MM.1S (cell line): ENCODE measurements at regions not wholly inside any gene's neighbourhood (a gene's known extent, or its start where the extent isn't known, plus 50 kb on each side); places are given as distances from the start of the nearest gene placed in this dataset.

Source experiments
- DNase-seq: peaks from one replicate; pipeline ENCODE4 v3.0.0-alpha.2; 2015
- H2AFZ ChIP-seq: fragments of 300-600 bp; sonication (generic); 2 replicates; pipeline ENCODE4 v1.6.0; 2016; ENCODE audit warnings: antibody characterized with exemption, low read length
- H3F3A ChIP-seq: fragments of 300-600 bp; sonication (generic); 2 replicates; pipeline ENCODE4 v1.6.1; 2016; ENCODE audit warnings: mild to moderate bottlenecking, antibody characterized with exemption, low read length, moderate library complexity, mixed read lengths; ENCODE audit not compliant: insufficient read depth
- H3K27ac ChIP-seq: fragments of 300-600 bp; sonication (generic); 2 replicates; pipeline ENCODE4 v1.5.1; 2016; ENCODE audit warnings: mild to moderate bottlenecking, low read length
- H3K27me3 ChIP-seq: fragments of 300-600 bp; sonication (generic); replicated peaks from 2 replicates; pipeline ENCODE4 v1.6.0; 2016; ENCODE audit warnings: low read length; ENCODE audit not compliant: insufficient read depth
- H3K36me3 ChIP-seq: fragments of 300-600 bp; sonication (generic); replicated peaks from 2 replicates; pipeline ENCODE4 v1.6.1; 2016; ENCODE audit warnings: mild to moderate bottlenecking, low read length, mixed read lengths; ENCODE audit not compliant: insufficient read depth
- H3K4me1 ChIP-seq: fragments of 300-600 bp; sonication (generic); 2 replicates; pipeline ENCODE4 v1.6.1; 2016; ENCODE audit warnings: low read length, mixed read lengths
- H3K4me2 ChIP-seq: fragments of 300-600 bp; sonication (generic); 2 replicates; pipeline ENCODE4 v1.6.0; 2016; ENCODE audit warnings: low read depth, low read length
- H3K4me3 ChIP-seq: fragments of 300-600 bp; sonication (generic); 2 replicates; pipeline ENCODE4 v1.5.1; 2016; ENCODE audit warnings: low read length, mixed read lengths
- H3K79me2 ChIP-seq: fragments of 300-600 bp; sonication (generic); 2 replicates; pipeline ENCODE4 v1.6.1; 2016; ENCODE audit warnings: mixed run types, low read length, mixed read lengths
- H3K9ac ChIP-seq: fragments of 300-600 bp; sonication (generic); 2 replicates; pipeline ENCODE4 v1.6.1; 2016; ENCODE audit warnings: low read length, mixed read lengths
- H3K9me2 ChIP-seq: fragments of 300-600 bp; sonication (generic); replicated peaks from 2 replicates; pipeline ENCODE4 v1.6.1; 2016; ENCODE audit warnings: mild to moderate bottlenecking, low read length, mixed read lengths; ENCODE audit not compliant: insufficient read depth
- H3K9me3 ChIP-seq: fragments of 300-600 bp; sonication (generic); replicated peaks from 2 replicates; pipeline ENCODE4 v1.6.1; 2016; ENCODE audit warnings: mild to moderate bottlenecking, low read length, mixed read lengths; ENCODE audit not compliant: insufficient read depth
- H4K20me1 ChIP-seq: fragments of 300-600 bp; sonication (generic); 2 replicates; pipeline ENCODE4 v1.6.1; 2016; ENCODE audit warnings: mild to moderate bottlenecking, low read length, moderate library complexity, mixed read lengths; ENCODE audit not compliant: insufficient read depth
- EZH2 ChIP-seq: fragments of 300-600 bp; sonication (generic); optimal IDR thresholded peaks from 2 replicates; pipeline ENCODE3; 2017; ENCODE audit warnings: low read depth, mild to moderate bottlenecking, antibody characterized with exemption, low read length, mixed read lengths
- EZH2phosphoT487 ChIP-seq: fragments of 300-600 bp; sonication (generic); IDR thresholded peaks from 2 replicates; pipeline ENCODE4 v1.6.1; 2018; ENCODE audit warnings: antibody characterized with exemption, low read length
- TF ChIP-seq, protein P1 (sequence below): fragments of 300-600 bp; sonication (generic); IDR thresholded peaks from 2 replicates; pipeline ENCODE4 v1.5.1; 2016; ENCODE audit warnings: antibody characterized with exemption, low read length, mixed read lengths

DNA sequence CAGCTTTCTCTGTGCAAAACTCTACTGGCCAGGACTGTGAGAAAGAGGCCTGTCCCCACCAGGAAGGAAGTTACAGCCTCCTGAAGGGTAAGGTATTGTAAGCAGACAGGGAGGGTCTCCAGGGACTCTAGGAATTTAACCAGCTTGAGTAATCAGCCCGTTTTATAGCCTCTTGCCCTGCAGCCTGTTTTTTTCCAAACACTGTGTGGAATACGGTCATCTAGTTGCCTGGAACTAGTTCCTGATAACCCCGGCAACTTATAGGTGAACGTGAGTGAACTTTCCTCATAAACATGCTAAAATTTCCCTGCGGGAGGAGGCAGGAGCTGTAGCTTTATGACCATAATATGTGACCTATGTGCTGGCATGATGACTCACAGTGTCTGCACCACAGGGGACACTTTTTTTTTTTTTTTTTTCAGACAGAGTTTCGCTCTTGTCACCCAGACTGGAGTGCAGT lies 60.1 kb upstream of the DAZL start:
- Histone ChIP-seq H3K4me1 (no peaks in the 10 kb centered on the region), H3K9me2 (no peaks in the 10 kb centered on the region), H2AFZ (no peak overlapping the region), H3K27ac (no peak overlapping the region), H3K4me2 (no peak overlapping the region), H3K79me2 (no peaks in the 10 kb centered on the region), H3K27me3 (no peaks in the 10 kb centered on the region), H4K20me1 (no peaks in the 10 kb centered on the region), H3K9me3 (no peaks in the 10 kb centered on the region), H3K4me3 (no peak overlapping the region), H3K9ac (no peak overlapping the region), H3K36me3 (no peaks in the 10 kb centered on the region), H3F3A (no peaks in the 10 kb centered on the region)
- no peak for DNase-seq
- no peak for TF ChIP-seq EZH2phosphoT487
- TF ChIP-seq, protein P1, sequence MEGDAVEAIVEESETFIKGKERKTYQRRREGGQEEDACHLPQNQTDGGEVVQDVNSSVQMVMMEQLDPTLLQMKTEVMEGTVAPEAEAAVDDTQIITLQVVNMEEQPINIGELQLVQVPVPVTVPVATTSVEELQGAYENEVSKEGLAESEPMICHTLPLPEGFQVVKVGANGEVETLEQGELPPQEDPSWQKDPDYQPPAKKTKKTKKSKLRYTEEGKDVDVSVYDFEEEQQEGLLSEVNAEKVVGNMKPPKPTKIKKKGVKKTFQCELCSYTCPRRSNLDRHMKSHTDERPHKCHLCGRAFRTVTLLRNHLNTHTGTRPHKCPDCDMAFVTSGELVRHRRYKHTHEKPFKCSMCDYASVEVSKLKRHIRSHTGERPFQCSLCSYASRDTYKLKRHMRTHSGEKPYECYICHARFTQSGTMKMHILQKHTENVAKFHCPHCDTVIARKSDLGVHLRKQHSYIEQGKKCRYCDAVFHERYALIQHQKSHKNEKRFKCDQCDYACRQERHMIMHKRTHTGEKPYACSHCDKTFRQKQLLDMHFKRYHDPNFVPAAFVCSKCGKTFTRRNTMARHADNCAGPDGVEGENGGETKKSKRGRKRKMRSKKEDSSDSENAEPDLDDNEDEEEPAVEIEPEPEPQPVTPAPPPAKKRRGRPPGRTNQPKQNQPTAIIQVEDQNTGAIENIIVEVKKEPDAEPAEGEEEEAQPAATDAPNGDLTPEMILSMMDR, result no peak
- TF ChIP-seq EZH2, result no peak

DNA sequence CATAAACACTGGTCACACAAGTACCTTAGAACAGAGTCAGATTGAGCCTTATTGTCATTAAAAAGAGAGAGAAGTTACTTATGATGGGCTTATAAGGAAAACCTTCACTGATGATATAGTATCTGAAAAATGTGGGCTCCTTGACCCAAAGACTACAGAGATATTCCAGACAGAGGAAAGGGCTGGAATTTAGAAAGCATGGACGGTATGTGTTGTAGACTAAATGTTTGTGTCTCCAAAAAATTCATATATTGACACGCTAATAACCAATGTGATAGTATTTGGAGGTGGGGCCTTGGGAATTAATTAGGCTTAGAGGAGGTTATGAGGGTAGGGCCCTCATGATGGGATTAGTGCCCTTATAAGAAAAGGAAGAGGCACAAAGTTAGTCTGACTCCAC lies 61.0 kb upstream of the DAZL start:
- no peaks in the 10 kb centered on the region for H3K4me1 ChIP-seq
- no peaks in the 10 kb centered on the region for H4K20me1 ChIP-seq
- H3K4me3 ChIP-seq, result no peak overlapping the region
- H3K27ac ChIP-seq, result no peak overlapping the region
- no peaks in the 10 kb centered on the region for H3K9me3 ChIP-seq
- no peaks in the 10 kb centered on the region for H3K27me3 ChIP-seq
- no peaks in the 10 kb centered on the region for H3K9me2 ChIP-seq
- no peak overlapping the region for H3K4me2 ChIP-seq
- H3F3A ChIP-seq, result no peaks in the 10 kb centered on the region
- no peaks in the 10 kb centered on the region for H3K79me2 ChIP-seq
- DNase-seq, result no peak
- no peak overlapping the region for H2AFZ ChIP-seq
- no peaks in the 10 kb centered on the region for H3K36me3 ChIP-seq
- TF ChIP-seq EZH2phosphoT487 (no peak), EZH2 (no peak)
- TF ChIP-seq, protein P1, result no peak
- H3K9ac ChIP-seq, result no peak overlapping the region

DNA sequence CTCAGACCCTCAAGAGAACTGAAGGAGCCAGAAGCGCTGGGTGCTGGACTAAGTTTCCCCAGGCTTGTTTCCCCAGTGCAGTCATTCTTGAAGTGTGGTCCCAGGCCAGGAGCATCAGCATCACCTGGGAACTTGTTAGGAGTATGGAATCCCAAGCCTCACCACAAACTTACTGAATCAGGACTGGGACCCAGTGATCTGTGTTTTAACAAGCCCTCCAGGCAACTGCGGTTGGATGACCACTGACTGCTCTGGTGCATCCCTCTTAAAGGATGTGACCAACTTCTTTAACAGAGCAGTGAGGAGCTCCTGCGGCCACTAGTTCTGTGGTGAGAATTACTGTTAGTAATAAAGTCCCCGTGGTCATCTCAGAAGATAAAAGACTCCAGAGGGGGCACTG lies 62.4 kb upstream of the DAZL start:
- Histone ChIP-seq H3K4me2 (no peak overlapping the region), H3K4me3 (no peak overlapping the region), H3K79me2 (no peaks in the 10 kb centered on the region), H3K36me3 (no peaks in the 10 kb centered on the region), H3F3A (no peaks in the 10 kb centered on the region), H3K27ac (no peak overlapping the region), H3K9me3 (no peaks in the 10 kb centered on the region), H3K27me3 (no peaks in the 10 kb centered on the region), H4K20me1 (no peaks in the 10 kb centered on the region), H3K9ac (no peak overlapping the region), H3K9me2 (no peaks in the 10 kb centered on the region), H3K4me1 (no peaks in the 10 kb centered on the region), H2AFZ (no peak overlapping the region)
- no peak for DNase-seq
- TF ChIP-seq, protein P1, result no peak
- TF ChIP-seq EZH2phosphoT487 (no peak), EZH2 (no peak)
